ENCODE measurements at regions not wholly inside any gene's neighbourhood (a gene's known extent, or its start where the extent isn't known, plus 50 kb on each side); places are given as distances from the start of the nearest gene placed in this dataset.

- TF ChIP-seq CTCF (IDR thresholded peaks at IDR 0.05) (no peak), POLR2A (IDR thresholded peaks at IDR 0.05) (no peak)
Observed at GRCh38 chr4:129474698-129475097, 378.7 kb downstream of the C4orf33 start.
